ENCODE measurements at regions not wholly inside any gene's neighbourhood (a gene's known extent, or its start where the extent isn't known, plus 50 kb on each side); places are given as distances from the start of the nearest gene placed in this dataset.

GRCh38 chrX:42450228-42450627, 327.7 kb downstream of the PPP1R2C start:
- TF ChIP-seq CTCF (IDR thresholded peaks at IDR 0.05; ENCODE audit: insufficient read depth, low read depth, low read length), result no peak
- no peak for TF ChIP-seq EZH2 (IDR thresholded peaks at IDR 0.05; ENCODE audit: insufficient read depth, low read length)
